Activated T-helper 17 cell treated with anti-CD3 and anti-CD28 coated beads, Interleukin-2, amount 50 U/mL, for 72 hours (primary cell): ENCODE measurements at regions not wholly inside any gene's neighbourhood (a gene's known extent, or its start where the extent isn't known, plus 50 kb on each side); places are given as distances from the start of the nearest gene placed in this dataset.
"Not testable (repeated sequence)": the region's sequence is repeated elsewhere in the genome, so short reads cannot be mapped to it uniquely, and the experiment has no call there.

Source experiments
- ATAC-seq: fragments of 150-1000 bp; cut with Tn5 transposase; replicated peaks from 2 replicates; pipeline ENCODE4 v1.10.0; 2021; ENCODE audit warnings: mild to moderate bottlenecking, moderate library complexity
- H3K27ac Mint-ChIP-seq: one replicate; pipeline ENCODE4 v1.8.0; 2022; ENCODE audit warnings: mixed read lengths
- H3K27me3 Mint-ChIP-seq: one replicate; pipeline ENCODE4 v1.8.0; 2022; ENCODE audit warnings: mixed read lengths
- H3K36me3 Mint-ChIP-seq: one replicate; pipeline ENCODE4 v1.8.0; 2022; ENCODE audit warnings: low read depth, mild to moderate bottlenecking, mixed read lengths
- H3K4me1 Mint-ChIP-seq: one replicate; pipeline ENCODE4 v1.8.0; 2022; ENCODE audit warnings: mixed read lengths
- H3K4me3 Mint-ChIP-seq: one replicate; pipeline ENCODE4 v1.8.0; 2022; ENCODE audit warnings: mild to moderate bottlenecking, mixed read lengths
- H3K9me3 Mint-ChIP-seq: one replicate; pipeline ENCODE4 v1.8.0; 2022; ENCODE audit warnings: mixed read lengths

GRCh38 chr4:104625706-104626105 lies 131.0 kb upstream of the CXXC4 start:
- no peak overlapping the region for H3K27ac Mint-ChIP-seq
- H3K27me3 Mint-ChIP-seq = peaks cover 3% of the 10 kb centered on the region
- H3K36me3 Mint-ChIP-seq = no peaks in the 10 kb centered on the region
- no peaks in the 10 kb centered on the region for H3K9me3 Mint-ChIP-seq
- H3K4me3 Mint-ChIP-seq = no peak overlapping the region
- H3K4me1 Mint-ChIP-seq = no peaks in the 10 kb centered on the region
- ATAC-seq = no peak

DNA sequence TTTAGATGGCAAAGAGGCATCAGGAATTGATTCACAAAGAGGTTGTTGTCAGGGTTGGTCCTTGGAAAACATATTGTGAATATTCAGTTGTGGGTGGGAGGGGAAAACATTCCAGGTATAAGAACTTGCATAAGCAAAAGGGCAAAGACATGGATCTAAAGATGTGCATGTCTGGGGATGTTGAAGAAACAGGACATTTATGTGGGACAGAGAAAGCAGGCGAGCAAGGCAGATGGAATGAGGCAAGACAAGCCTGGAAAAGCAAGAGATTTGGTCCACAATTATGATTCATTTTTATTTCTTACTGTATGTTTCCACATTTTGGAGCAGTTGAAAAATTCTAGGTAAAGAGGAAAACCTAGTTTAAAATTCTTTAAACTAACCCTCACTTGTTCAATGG lies 134.9 kb upstream of the CXXC4 start:
- Mint-ChIP-seq H3K4me3 (no peak overlapping the region), H3K9me3 (no peaks in the 10 kb centered on the region), H3K27me3 (peaks cover 3% of the 10 kb centered on the region), H3K27ac (no peak overlapping the region), H3K4me1 (no peaks in the 10 kb centered on the region), H3K36me3 (no peaks in the 10 kb centered on the region)
- no peak for ATAC-seq

DNA sequence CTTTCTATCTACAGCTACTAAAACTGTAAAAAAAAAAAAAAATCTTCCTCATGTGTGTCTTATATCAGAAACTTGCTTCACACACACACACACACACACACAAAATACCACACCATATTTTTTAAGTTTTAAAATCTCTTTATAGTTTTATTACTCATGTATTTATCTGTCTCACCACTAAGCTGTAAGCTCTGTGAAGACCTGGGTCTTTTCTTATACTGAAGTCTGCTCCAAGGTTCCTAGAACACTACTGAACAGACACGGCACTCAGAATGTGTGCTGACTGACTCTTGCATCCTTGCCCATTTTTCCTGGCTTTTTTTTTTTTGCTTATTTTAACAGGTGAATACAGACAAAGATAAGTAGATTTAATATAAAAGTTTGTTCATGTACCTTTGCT lies 135.6 kb upstream of the CXXC4 start:
- Mint-ChIP-seq H3K4me1 (no peaks in the 10 kb centered on the region), H3K36me3 (no peaks in the 10 kb centered on the region), H3K9me3 (no peaks in the 10 kb centered on the region), H3K4me3 (no peak overlapping the region), H3K27me3 (peaks cover 3% of the 10 kb centered on the region), H3K27ac (no peak overlapping the region)
- no peak for ATAC-seq

DNA sequence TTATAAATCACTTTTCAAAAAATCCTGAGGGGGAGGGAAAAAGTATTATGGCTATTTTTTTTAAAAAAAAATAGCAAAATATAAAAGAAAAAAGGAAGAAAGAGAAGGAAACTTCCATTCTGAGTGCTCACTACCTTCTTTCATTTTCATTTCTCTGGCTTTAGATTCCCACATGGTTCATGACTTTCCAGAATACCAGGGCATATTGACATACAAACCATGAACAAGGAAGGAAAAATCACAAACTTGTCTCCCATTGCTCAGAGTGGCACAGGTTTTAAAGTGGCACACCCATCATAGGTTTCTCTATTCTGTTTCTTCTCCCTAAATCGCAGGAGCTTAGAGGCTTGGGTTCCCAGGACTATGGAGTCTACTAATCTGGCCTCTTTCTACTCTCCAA lies 136.3 kb upstream of the CXXC4 start:
- no peak overlapping the region for H3K27ac Mint-ChIP-seq
- H3K9me3 Mint-ChIP-seq = no peaks in the 10 kb centered on the region
- H3K27me3 Mint-ChIP-seq = peaks cover 3% of the 10 kb centered on the region
- H3K36me3 Mint-ChIP-seq = no peaks in the 10 kb centered on the region
- no peaks in the 10 kb centered on the region for H3K4me1 Mint-ChIP-seq
- ATAC-seq = no peak
- H3K4me3 Mint-ChIP-seq = no peak overlapping the region

DNA sequence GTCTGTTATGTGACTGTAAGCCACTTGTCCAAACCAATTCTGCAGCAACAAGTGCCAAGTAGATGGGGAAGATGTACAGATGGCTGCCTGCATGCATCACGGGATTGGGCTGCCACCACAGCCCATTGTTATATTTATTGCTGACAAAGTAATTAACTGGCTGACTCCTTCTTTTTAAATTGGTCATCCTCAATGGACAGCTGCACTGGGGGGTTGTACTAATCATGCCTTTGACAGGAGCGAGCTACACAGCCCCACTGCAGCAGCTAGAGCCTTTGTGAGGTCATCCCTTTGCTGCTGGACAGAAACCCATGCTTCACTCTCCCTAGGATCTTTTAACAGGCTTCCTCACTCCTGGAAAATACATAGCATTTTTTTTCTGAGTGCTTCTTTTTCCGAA lies 146.7 kb upstream of the CXXC4 start:
- H3K27me3 Mint-ChIP-seq = no peaks in the 10 kb centered on the region

GRCh38 chr4:104642521-104642920 lies 147.8 kb upstream of the CXXC4 start:
- ATAC-seq = no peak
- Mint-ChIP-seq H3K27me3 (no peaks in the 10 kb centered on the region), H3K9me3 (peaks cover 7% of the 10 kb centered on the region), H3K36me3 (no peaks in the 10 kb centered on the region), H3K27ac (no peak overlapping the region), H3K4me3 (no peak overlapping the region), H3K4me1 (no peaks in the 10 kb centered on the region)

More for the DNA sequence above, 146.7 kb upstream of the CXXC4 start:
- Mint-ChIP-seq H3K9me3 (peaks cover 7% of the 10 kb centered on the region), H3K36me3 (no peaks in the 10 kb centered on the region), H3K4me3 (no peak overlapping the region), H3K27ac (no peak overlapping the region), H3K4me1 (no peaks in the 10 kb centered on the region)
- ATAC-seq = no peak

DNA sequence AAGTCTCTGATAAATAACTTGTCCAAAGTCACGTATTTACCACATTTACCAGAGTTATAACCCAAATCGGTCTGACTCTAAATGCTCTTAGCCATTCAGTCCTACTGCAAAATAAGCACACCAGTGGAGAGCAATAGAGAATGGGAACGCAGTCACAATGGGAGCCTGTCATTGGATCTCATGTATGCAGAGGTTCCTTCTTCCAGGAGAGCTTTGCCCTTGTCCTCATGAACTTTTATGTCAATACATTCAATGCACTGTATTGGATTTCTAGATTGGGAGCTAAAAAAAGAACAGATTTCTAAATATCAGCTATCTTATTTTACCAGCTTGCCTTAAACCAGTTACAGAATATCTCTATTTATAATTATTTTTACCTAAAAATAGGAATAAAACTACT lies 149.1 kb upstream of the CXXC4 start:
- Mint-ChIP-seq H3K27me3 (no peaks in the 10 kb centered on the region), H3K36me3 (no peaks in the 10 kb centered on the region), H3K9me3 (peaks cover 6% of the 10 kb centered on the region), H3K4me3 (no peak overlapping the region), H3K4me1 (no peaks in the 10 kb centered on the region), H3K27ac (no peak overlapping the region)
- no peak for ATAC-seq

DNA sequence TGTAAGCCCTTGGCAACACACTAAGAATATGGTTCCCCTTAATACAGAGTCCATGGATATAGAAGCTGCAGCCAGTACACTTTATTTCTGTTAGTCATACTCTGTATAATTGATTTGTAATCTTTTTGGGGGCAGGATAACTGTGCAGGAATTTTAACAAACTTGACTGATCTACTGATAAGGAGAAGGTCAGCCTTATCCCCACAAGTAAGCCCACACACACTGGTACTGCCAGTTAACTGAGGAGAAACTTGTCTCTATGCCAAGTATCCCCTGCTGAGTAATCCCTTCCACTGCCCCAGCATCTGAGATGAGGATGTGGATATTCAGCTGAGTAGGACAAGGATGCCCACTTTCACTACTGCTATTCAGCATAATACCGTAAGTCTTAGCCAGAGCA lies 154.9 kb upstream of the CXXC4 start:
- peaks cover 10% of the 10 kb centered on the region for H3K9me3 Mint-ChIP-seq

GRCh38 chr4:104662269-104662668 lies 167.6 kb upstream of the CXXC4 start:
- H3K27me3 Mint-ChIP-seq, H3K4me3 Mint-ChIP-seq, H3K36me3 Mint-ChIP-seq, H3K4me1 Mint-ChIP-seq, H3K27ac Mint-ChIP-seq, ATAC-seq: not testable (repeated sequence)
- peaks cover 10% of the 10 kb centered on the region for H3K9me3 Mint-ChIP-seq

More for the DNA sequence above, 154.9 kb upstream of the CXXC4 start:
- H3K27ac Mint-ChIP-seq = no peak overlapping the region
- H3K36me3 Mint-ChIP-seq = no peaks in the 10 kb centered on the region
- H3K4me3 Mint-ChIP-seq = no peak overlapping the region
- no peaks in the 10 kb centered on the region for H3K4me1 Mint-ChIP-seq
- no peak for ATAC-seq
- no peaks in the 10 kb centered on the region for H3K27me3 Mint-ChIP-seq

GRCh38 chr4:104677116-104677515 lies 182.4 kb upstream of the CXXC4 start:
- Mint-ChIP-seq H3K4me3 (no peak overlapping the region), H3K36me3 (no peaks in the 10 kb centered on the region), H3K9me3 (peaks cover 5% of the 10 kb centered on the region), H3K27ac (no peak overlapping the region), H3K4me1 (no peaks in the 10 kb centered on the region), H3K27me3 (no peaks in the 10 kb centered on the region)
- ATAC-seq = no peak

GRCh38 chr4:104682311-104682710 lies 187.6 kb upstream of the CXXC4 start:
- H3K4me1 Mint-ChIP-seq = no peaks in the 10 kb centered on the region
- H3K27me3 Mint-ChIP-seq = no peaks in the 10 kb centered on the region
- H3K9me3 Mint-ChIP-seq = peaks cover 10% of the 10 kb centered on the region
- H3K36me3 Mint-ChIP-seq = no peaks in the 10 kb centered on the region
- no peak overlapping the region for H3K27ac Mint-ChIP-seq
- no peak for ATAC-seq
- no peak overlapping the region for H3K4me3 Mint-ChIP-seq

GRCh38 chr4:104693601-104694201 lies 199.0 kb upstream of the CXXC4 start:
- no peak overlapping the region for H3K4me3 Mint-ChIP-seq
- H3K4me1 Mint-ChIP-seq = no peaks in the 10 kb centered on the region
- no peak overlapping the region for H3K27ac Mint-ChIP-seq
- H3K9me3 Mint-ChIP-seq = no peaks in the 10 kb centered on the region
- no peaks in the 10 kb centered on the region for H3K27me3 Mint-ChIP-seq
- ATAC-seq = no peak
- no peaks in the 10 kb centered on the region for H3K36me3 Mint-ChIP-seq

- Mint-ChIP-seq H3K9me3 (peaks cover 8% of the 10 kb centered on the region), H3K36me3 (no peaks in the 10 kb centered on the region), H3K4me3 (no peak overlapping the region), H3K27me3 (peaks cover 4% of the 10 kb centered on the region), H3K4me1 (no peaks in the 10 kb centered on the region), H3K27ac (no peak overlapping the region)
- ATAC-seq = no peak
Observed at GRCh38 chr4:104716584-104716983, 221.9 kb upstream of the CXXC4 start.

DNA sequence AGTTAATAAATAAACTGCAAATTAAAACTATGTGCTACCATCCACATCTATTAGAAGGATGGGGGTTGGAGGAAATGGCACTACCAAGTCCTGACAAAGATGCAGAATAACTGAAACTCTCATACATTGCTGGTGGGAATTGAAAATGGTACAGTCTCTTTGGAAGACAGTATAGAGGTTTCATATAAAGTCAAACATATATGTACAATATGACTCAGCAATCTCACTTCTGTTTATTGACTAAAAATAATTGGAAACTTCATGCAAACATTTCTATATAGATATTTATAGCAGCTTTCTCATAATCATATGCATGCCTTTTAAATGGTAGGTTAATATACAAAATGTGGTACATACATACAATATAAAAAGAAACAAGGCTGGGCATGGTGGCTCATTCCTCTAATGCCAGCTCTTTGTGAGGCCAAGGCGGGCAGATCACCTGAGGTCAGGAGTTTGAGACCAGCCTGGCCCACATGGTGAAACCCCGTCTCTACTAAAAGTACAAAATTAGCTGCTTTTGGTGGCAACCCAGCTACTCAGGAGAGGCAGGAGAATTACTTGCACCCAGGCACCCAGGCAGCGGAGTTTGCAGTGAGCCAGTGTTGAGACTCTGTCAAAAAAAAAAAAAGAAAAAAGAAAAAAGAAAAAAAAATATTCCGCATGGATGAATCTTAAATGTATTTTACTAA lies 225.0 kb upstream of the CXXC4 start:
- H3K4me1 Mint-ChIP-seq = no peaks in the 10 kb centered on the region
- no peak overlapping the region for H3K4me3 Mint-ChIP-seq
- no peak for ATAC-seq
- H3K9me3 Mint-ChIP-seq = peaks cover 8% of the 10 kb centered on the region
- H3K36me3 Mint-ChIP-seq = no peaks in the 10 kb centered on the region
- peaks cover 4% of the 10 kb centered on the region for H3K27me3 Mint-ChIP-seq
- no peak overlapping the region for H3K27ac Mint-ChIP-seq

DNA sequence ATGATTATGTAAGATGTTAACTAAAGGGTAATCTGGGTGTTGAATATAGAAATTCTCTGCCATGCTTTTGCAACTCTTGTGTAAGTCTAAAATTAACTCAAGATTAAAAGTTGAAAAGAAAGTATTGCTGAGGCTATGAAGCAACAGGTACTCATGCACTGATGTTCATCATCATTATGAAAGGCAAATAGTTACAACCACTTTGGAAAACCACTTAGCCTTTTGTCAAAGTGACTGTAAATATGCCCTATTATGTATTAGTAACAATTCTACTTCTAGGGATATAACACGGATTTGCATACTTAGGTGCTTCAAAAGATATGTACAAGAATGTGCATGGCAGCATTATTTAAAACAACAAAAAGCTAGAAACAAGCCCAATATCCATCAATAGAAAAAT lies 227.8 kb upstream of the CXXC4 start:
- no peaks in the 10 kb centered on the region for H3K36me3 Mint-ChIP-seq
- no peaks in the 10 kb centered on the region for H3K27me3 Mint-ChIP-seq
- no peak overlapping the region for H3K4me3 Mint-ChIP-seq
- no peaks in the 10 kb centered on the region for H3K9me3 Mint-ChIP-seq
- no peak for ATAC-seq
- H3K27ac Mint-ChIP-seq = no peak overlapping the region
- no peaks in the 10 kb centered on the region for H3K4me1 Mint-ChIP-seq
